ENCODE measurements at regions not wholly inside any gene's neighbourhood (a gene's known extent, or its start where the extent isn't known, plus 50 kb on each side); places are given as distances from the start of the nearest gene placed in this dataset.
"Not testable (repeated sequence)": the region's sequence is repeated elsewhere in the genome, so short reads cannot be mapped to it uniquely, and the experiment has no call there.

DNA sequence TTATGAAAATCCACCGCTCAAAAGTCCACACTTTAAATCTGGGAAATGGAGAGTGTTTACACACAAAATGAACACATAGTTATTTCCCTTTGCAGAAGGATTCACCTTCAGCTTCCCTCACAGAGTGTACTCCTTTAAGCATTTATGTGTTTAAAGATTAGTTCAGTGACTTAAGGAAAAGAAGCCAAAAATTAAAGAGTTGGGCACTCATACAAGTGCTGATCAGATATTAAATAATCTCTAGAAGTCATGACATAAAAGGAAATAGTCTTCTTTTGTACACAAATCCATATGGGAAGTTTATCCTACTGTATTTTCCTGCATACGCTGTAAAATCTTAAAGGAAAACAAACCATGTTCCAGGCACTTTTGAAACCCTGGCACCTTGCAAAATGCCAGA is 174.2 kb downstream of the LNPK start:
- no peak for ATAC-seq

DNA sequence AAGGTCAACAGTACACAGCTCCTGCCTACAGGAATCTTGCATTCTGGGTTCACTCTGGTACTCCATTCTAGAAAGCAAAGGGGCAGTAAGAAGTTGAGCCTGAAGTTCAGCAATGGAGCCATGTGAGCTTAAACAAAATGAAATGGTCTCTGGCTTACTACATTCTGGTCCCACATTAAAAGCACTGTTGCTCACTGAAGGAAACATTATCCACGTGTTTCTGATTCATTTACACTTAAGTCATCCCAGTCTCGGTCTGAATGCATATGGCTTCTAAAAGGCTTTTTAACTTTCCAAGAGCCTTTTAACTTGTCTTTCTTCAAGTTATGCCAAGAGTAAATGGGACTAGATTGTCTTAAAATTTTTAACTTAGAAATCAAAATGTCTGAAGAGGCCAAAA is 177.8 kb downstream of the LNPK start:
- ATAC-seq, result no peak

DNA sequence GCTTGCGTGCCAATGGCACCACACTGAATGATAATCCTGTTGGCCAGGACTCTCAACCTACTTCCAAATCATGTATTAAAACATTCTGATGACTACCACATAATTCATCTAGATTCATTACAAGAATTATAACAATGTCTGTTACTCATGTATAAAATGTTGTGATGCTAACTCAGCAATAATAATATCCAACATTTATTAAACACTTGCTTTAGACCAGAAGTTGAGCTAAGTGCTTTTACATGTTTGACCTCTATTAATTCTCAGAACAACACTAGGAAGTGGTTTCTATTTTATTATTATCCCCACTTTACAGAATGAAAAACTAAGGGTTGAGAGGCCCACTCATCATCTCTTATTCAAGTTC is 178.4 kb downstream of the LNPK start:
- no peak for ATAC-seq

DNA sequence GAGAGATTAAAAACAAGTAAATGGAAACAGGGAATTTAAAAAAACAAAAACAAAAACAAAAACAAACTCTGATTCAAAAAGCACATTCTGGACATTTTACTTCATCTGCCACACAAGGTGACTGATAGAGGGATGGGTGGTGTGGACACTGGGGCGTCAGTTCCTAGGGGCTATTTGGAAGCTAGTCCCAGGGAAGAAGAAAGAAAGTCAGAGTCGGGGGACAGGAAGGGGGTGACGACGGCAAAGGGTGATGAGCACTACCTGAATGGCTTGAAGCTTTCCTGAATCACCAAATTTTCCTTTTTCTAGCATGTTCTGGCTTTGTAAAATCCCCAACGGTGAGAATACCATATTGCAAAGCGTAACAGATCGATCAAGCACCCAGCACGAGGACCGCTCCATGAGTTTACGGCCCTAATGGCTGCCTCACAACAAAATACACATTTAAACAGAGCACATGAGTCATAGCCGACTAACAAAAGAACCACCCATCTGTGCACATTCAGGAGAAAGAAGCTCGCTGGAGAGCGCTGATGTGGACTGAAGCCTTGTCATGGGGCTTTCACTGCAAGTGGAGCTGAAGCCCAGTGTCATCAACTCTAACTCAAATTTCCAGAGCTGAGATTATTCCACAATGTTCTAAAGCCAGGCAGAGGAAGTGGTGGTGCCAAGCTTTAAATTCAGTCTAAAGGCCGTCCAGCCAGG is 178.9 kb downstream of the LNPK start:
- ATAC-seq, result no peak

DNA sequence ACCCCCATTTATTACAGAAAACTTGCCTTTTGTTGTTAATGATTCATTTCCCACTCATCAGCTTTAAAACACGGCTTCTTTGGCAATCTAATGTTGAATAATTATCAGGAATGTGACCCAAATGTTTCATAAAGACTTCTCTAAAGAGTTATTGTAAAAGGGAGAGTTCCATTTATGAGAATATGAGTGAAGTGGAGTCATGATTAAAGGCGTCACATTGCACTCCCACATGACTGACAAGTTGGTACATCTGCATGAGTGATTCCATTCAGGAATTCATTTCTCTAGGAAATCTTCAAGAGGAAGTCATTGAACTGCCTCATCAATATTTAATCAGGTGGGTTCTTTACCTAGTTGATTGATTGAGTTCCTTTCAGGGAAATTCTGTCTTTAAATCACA is 184.8 kb downstream of the LNPK start:
- ATAC-seq, result no peak

DNA sequence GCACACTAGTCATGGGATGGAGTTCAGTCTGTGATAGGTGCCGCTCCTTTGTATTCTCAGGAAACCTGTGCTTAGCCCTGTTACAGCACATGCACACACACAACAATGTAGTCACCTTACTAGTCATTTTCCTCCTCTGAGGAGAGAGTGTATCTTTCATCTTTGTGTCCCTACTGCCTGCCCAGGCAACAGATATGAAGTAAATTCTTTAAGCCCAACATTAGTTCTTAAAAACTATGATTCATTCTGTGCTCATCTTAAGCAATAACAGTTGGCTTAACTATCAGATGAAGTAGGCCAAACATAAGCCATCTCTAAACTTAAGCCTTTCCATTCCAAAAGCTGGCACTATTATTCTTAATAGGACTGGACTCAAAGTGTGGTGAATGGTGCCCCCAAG is 186.5 kb downstream of the LNPK start:
- peak; percentile 26 for ATAC-seq

DNA sequence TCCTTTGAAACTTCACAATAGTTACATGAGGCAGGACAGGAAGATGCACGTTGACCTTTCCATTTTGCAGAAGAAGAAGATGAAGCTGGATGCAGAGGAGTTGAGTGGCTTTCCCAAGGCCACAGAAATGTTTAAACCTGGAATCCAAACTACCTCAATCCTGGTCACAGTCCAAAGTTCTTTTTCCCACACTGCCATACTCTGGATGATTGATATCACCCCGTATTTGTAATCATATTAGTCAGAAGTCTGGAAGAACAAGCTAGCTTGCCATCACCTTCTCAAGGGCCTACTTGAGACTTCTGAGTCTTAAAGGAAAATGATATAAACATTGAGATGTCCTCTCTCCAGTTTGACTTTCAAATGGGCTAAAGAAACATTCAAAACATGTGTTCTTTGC is 190.1 kb downstream of the LNPK start:
- no peak for ATAC-seq

DNA sequence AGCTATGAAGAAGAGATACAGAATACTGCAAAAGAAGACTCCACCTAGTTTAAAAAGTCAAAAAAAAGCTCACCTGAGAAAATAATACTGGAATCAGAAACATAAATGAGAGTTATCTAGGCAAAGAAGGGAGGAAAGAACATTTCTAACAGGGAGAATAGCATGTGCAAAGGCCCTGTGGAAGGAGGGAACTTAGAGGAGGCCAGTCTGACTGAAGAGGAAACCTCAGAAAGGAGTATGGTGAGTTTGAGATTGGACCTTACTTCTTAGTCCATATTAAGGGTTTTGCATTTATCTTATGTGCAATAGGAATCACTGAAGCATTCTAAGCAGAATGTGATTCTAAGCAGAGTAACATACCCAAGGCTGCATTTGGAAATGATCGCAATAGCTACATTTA is 193.2 kb downstream of the LNPK start:
- ATAC-seq, result no peak

DNA sequence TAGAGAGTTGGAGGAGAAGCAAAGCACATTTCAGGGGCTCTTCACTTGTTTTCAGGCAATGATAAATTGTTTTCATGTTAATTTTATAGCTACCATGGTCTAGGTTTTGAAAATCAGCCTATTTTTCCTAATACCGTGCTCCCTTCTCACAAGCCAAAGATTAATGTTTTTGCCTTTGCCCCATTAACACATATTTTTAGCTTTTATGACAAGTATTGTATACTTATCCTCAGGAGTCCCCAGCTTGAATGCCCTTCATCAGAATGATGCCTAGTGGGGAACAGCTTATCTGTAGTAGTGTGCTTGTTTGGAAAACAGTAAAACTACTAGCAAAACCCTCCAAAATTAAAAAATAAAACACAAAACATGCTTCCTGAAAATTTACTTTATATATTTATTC is 194.0 kb downstream of the LNPK start:
- no peak for ATAC-seq

DNA sequence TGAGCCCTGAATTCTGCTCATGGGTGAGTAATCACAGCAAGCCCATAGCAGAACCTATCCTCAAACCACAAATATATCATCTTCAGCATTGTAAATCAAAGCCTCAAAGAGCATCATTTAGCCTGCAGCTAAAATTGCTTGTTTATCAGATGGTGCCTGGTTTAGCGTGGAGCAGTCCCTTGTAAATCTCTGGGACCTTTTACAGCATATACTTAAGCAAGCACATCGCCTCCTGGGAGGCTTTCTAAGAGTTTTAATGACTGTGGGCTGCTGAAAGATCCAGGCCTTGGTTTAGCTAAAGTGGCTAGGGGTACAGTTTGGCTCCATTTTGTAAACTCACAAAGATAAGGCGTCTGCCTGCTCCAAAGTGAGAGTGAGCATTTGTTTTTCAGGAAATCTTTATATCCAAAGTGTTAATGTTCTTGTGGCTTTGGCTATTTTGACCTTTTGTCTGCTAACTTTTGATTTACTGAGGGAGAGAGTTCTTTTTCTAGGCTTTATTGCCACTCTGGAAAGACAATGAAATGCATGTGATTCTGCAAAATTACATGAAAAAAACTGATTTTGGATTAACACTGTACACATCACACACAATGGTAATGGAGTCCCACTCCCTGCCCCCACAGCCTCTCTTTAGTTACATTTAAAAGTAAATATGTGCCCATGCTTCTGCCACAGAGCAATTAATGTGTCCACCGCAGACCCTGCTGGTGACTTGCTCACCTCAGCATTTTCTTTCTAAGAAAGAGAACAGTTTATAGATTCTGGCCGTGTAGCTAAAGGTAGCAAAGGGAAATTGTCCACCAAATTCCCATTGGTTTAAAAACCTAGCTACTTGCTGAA is 194.8 kb downstream of the LNPK start:
- ATAC-seq, result no peak

DNA sequence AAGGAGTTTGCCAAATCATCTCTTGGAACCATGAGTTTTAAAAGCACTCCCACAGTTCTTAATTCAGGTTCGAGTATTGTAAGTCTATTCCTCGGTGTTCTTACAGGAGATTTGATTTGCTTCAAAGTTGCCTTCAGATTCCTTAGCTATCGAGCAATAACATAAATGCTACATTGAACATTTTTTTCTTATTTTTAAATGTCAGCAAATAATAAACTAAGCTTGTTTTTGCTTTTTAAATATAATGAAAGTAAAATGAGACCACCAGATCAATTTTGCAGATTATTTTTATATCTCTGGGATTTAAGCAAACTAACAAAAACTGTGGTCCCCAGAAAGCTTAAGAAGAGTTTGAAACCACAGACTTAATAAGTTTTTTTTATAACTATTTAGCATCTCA is 195.5 kb downstream of the LNPK start:
- no peak for ATAC-seq

DNA sequence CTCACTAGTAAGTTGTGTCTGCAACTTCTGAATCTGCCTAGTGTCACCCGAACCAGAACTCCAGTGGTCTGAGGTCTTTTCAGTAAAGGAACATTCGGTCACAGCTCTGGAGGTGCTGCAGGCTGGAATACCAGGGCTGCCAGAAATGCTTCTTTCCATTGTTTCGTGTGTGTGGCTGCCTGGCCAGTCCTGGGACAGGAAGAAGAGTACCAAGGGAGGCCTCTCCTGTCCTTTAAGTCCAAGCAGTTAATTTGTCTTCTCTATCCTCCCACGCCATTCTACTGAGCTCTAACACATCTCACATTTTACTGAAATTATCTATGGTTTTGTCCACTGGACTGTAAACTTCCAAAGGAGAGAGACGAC is 196.0 kb downstream of the LNPK start:
- no peak for ATAC-seq

DNA sequence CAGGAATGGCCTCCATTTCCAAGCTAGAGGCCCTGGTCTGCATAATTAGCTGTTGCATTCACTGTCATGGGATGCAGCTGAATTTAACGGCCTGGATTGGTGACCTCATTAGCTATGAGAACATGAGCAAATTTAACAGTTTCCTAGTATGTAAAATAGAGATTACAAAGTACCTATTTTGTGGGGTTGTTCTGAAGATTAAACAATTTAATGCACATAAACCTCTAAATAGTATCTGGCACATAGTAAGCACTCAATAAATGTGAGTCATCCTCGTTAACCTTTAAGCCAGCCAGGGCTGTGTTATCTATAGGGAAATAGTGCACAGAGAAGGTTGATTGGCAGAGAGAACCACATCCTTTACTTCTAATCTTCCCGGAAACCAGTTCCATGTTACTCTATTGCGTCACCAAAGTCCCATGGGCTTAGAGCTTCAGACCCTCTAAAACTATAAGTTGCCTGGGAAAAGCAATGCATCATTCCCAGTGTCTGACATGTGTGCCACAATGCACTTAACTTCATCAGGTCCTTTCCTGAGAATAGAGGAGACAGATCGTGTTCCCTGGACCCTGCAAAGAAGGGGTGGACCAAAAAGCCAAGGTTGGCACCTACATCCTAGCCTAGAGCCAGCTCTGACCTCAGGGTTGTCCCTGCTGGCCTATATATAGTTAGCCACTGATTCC is 196.5 kb downstream of the LNPK start:
- ATAC-seq, result no peak

DNA sequence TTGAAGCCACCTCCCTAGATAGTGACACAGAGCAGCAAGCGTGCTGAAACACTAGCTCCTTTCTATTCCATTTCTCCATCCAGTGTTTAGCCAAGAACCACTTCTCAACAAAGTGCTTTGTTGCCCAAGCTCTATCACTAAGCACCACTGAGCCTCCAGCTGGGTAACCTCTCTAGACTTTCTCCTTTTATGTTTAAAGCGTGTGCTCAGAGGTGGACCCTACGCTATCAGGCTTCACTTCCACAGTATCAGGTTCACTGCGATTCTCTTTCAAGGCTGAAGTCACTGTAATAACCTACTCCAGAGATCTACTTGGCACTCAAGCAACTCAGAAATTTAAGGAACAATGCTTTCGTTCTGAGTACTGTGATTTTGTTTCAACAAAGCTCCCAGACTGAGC is 197.9 kb downstream of the LNPK start:
- no peak for ATAC-seq

DNA sequence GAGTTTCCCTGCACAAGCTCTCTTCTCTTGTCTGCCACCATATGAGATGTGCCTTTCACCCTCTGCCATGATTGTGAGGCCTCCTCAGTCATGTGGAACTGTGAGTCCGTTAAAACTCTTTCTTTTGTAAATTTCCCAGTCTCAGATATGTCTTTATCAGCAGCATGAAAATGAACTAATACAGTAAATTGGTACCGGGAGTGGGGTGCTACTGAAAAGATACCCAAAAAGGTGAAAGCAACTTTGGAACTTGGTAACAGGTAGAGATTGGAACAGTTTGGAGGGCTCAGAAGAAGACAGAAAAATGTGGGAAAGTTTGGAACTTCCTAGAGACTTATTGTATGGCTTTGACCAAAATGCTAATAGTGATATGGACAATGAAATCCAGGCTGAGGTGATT is 205.6 kb downstream of the LNPK start:
- not testable (repeated sequence) for ATAC-seq

DNA sequence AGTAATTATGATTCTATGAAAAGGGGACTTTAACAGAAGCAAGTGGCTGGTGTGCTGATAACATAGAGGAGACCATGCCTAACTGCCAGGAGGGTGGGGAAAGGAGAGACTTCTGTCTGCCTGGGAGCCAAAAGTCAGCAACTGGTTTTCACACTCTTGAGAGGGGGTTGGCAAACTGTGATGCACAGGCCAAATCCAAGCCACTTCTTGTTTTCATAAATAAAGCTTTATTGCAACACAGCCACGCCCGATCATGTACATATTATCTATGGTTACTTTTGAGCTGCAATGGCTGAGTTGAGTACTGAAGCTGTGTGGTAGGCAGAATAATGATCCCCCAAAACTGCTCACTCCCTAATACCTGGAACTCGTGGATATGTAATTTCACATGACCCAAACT is 208.4 kb downstream of the LNPK start:
- no peak for ATAC-seq

DNA sequence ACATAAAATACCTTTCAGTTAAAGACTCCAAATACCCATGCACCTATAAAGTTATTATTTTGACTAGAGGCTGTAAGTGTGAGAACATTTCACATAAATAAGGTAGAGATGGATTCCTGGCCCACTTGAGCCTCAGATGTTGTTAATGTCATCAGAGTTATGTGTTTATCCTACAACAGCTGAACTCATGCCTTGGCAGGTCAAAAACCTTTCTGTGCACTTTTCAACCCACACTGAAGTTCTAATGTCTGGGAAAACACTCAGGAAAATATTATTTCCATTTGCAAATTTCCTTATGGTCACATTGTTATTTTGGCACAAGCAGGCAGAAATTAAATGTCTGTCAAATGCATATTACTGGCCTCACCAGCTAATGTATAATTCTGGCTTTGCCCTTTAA is 209.2 kb downstream of the LNPK start:
- no peak for ATAC-seq

DNA sequence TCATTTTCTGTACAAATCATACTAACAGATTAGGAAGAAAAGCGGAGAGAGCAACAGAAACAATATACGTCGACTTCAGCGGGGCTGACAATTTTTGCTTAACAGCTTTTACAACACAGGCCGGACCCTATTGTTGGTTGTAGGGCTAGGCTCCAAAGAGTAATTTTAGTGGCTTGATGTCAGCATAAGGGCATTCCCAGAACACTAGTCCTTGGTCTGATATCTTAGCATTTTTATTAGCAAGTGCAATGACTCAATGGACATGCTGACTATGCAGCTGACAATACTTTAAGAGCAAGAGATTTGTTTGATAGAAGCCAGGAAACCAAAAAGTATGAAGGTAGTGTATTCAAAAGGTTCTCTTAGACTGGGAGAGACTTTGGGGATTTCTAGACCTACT is 209.9 kb downstream of the LNPK start:
- no peak for ATAC-seq

DNA sequence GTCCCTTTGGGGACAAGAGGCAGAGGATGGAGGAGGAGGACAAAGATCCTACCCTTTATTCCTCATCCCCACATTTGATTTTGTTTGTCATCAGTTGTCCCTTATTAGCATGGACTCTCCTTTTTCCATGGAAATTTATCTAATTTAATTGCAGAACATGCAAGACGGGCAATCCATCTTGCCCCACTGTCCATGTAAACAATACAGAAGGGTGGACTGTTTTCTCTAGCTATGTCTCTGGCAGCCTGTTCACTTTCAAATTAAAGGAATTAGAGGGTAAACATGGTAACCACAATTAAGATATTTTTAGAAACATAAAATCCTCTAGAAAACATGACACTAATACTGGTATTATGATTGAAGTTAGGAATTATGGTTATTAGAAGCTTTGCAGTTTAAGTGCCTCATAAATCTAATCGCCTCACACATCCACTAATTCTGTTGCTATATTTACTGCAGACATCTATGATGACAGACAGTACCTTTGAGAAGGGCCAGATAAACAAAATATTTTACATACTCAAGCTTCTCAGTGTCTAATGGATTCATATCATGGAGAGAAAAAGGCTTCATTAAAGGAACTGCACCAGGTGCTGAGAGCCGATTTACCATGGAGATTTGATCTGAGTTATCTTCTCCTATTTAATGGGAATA is 215.5 kb downstream of the LNPK start:
- no peak for ATAC-seq

DNA sequence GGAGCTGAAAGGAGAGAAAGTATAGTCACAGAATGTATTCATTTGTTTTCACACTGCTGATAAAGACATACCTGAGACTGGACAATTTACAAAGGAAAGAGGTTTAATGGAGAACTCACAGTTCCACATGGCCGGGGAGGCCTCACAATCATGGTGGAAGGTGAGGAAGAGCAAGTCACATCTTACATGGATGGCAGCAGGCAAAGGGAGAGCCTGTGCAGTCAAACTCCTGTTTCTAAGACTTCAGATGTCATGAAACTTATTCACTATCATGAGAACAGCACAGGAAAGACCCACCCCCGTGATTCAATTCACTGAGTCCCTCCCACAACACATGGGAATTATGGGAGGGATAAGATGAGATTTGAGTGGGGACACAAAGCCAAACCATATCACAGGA is 224.7 kb downstream of the LNPK start:
- ATAC-seq, result not testable (repeated sequence)

DNA sequence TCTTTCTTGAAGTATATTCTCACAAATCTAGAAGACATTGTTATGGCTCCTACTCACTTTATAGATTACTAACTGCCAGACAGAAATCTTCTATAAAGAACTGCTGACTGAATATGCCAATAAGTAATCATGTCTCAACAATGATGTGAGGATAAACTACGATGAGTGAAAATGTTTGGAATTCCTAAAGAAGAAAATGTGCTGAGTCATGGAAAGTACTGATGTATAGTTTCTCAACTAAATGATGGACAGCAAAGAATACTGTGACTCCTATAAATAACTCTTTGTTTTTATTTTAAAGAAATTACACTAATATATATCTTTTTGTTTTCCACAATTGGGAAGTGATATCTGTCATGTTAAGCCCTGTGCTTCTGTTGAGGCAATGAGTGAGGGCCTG is 232.9 kb downstream of the LNPK start:
- no peak for ATAC-seq

DNA sequence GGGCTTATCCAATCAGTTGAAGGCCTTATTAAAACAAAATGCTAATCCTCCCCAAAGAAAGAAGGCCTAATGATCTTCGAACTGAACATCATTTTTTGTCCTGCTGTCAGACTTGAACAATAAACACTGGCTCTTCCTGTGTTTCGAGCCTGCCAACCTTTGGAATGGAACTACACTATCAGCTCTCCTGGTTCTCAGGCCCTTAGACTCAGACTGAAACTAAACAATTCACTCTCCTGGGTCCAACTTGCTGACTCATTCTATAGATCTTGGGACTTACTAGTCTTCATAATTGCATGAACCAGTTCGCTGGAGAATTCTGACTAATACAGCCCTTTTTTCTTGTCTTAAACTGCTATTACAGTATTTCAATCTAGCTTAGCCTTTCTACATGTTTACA is 235.2 kb downstream of the LNPK start:
- no peak for ATAC-seq

DNA sequence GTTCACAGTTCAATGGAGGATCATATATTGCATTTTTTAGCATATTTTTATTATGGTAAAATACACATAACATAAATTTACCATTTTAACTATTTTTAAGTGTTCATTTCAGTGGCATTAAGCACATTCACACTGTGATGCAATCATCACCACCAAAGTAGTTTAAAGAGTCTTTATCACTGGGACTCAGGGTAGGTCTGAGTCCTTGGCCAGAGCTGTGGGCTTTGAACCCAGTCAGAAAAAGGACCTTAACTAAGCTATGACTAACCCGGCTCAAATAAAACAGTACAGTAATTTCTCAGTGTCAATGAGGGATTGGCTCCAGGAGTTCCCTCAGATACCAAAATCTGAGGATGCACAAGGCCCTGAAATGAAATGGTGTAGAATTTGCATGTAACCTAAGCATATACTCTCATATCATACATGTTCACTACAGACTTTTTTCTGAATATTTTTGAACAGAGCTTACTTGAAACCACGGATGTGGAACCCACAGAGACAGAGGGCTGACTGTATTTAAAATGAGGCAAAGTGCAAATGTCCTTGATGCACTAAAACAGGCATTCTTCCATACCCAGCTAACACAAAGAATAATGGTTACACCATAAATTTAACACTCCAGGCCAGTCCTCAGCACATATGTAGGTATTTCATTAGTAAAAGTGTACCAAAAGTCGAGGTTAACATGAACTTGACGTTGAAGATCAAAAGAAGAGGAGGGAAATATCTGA is 246.2 kb downstream of the LNPK start:
- no peak for ATAC-seq
